Gastrocnemius medialis (tissue), 4 donors: ENCODE measurements at regions not wholly inside any gene's neighbourhood (a gene's known extent, or its start where the extent isn't known, plus 50 kb on each side); places are given as distances from the start of the nearest gene placed in this dataset.

Source experiments
- CTCF ChIP-seq, 5 experiments: fragments of 450-650 bp in 3 of 5; fragments of 200-600 bp in 2 of 5; sonication (generic) in 2 of 5; IDR thresholded peaks in 4 of 5; conservative IDR thresholded peaks in 1 of 5; 1 replicate in 4 of 5; 2 replicates in 1 of 5; pipeline ENCODE4 v1.5.1; 2016 to 2019; ENCODE audit warnings: antibody characterized with exemption in 5 of 5, mild to moderate bottlenecking in 3 of 5, moderate library complexity in 3 of 5
- POLR2A ChIP-seq, 2 donors: fragments of 450-650 bp; IDR thresholded peaks; one replicate each; pipeline ENCODE4 v1.6.1; 2017; ENCODE audit warnings: antibody characterized with exemption in 2 of 2, mild to moderate bottlenecking in 2 of 2, moderate library complexity in 2 of 2

- TF ChIP-seq CTCF (IDR thresholded peaks at IDR 0.05 in 4 of 5, conservative IDR thresholded peaks at IDR 0.05 in 1 of 5) (no peak), POLR2A (IDR thresholded peaks at IDR 0.05) (no peak)
These were observed 398.8 kb downstream of the TBX15 start for GRCh38 chr1:118589238-118589846.
